ENCODE measurements at regions not wholly inside any gene's neighbourhood (a gene's known extent, or its start where the extent isn't known, plus 50 kb on each side); places are given as distances from the start of the nearest gene placed in this dataset.
A peak's percentile ranks its signal among the peaks of the same experiment; 100 is the strongest.
"Not testable (repeated sequence)": the region's sequence is repeated elsewhere in the genome, so short reads cannot be mapped to it uniquely, and the experiment has no call there.

DNA sequence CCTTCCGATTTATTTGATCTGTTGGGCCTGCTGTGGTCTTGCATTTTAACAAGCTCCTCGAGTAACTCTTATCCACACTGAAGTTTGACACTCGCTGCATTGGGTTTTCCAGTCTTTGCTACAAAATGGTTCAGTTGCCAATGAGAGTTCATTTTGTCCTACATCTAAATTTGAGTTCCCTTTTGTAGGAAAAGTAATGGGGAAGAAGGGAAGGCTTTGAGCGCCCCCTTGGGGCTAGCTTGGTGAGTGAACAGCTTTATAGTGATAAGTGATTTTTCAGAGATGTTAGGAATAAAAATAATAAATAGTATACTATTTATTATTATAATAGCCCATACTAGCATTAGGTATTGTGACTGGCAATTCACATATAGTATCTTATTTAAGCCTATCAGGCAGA, 89.9 kb upstream of the GNAQ start:
- peak; percentile 55 for DNase-seq

DNA sequence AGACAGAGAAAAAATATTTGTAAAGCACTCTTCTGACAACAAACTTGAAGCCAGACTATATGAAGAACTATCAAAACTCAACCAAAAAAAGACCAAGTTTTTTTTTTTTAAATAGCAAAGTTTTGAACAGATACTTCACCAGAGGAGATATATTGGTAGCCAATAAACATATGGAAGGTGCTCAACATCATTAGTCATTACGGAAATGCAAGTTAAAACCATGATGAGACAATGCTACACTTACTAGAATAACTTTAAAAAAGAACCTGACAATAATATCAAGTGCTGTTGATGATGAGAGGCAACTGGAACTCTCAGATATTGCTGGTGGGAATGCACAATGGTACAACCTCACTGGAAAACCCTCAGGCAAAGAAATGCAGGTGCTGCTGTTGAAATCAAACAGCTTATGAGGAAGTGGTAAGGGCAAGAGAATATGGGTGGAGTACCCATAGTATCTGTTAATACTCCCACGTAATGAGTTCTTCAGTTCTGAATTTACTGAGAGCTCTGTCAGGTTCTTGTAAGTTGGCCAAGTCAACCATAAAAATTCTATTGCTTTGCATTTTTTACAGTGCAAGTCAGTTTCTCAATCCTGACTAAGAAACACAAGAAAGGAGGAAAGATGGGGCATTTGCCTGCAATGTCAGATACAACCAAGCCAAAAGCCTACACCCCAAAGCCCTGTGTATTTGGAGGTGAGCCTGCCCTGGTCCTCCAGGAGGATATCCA, 87.3 kb upstream of the GNAQ start:
- DNase-seq: no peak

GRCh38 chr9:78115073-78115472, 83.5 kb upstream of the GNAQ start:
- no peak for DNase-seq

DNA sequence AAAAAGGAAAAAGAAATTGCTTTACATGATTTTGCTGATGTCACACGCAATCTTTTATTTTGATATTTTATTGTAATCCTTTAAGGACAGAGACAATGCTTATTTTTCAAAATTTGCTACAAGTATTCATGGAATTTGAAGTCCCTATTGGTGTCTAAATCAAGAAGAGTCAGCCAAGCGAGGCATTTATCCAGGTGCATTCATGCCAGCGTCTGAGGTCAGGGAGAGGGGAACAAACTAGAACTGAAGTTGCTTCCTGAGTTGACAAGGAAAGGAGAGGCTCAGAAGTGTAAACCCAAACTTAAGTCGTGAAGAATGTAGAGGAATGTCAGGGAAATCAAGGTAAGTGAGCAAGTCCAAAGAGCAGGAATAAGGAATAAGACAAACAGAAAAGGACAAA, 83.0 kb upstream of the GNAQ start:
- DNase-seq: no peak

DNA sequence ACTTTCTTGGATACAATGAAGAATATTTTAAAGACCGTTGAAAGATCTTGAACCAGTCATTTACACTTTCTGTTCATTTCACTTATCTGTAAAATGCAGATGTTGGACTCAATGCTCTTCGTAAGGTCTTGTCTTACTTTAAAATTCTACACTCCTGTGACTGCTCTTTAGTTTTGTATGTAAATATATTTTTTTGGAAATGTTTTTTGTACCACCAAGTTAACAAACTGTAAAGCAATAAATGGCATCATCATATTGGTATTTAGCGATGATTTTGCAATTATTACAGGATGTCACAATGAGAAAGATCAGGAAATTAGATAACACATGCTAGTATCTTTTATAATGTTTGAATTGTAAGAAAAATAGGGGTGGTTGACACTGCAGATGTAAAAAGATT, 80.8 kb upstream of the GNAQ start:
- DNase-seq: no peak

- no peak for DNase-seq
These were observed 80.4 kb upstream of the GNAQ start for GRCh38 chr9:78112004-78112403.

DNA sequence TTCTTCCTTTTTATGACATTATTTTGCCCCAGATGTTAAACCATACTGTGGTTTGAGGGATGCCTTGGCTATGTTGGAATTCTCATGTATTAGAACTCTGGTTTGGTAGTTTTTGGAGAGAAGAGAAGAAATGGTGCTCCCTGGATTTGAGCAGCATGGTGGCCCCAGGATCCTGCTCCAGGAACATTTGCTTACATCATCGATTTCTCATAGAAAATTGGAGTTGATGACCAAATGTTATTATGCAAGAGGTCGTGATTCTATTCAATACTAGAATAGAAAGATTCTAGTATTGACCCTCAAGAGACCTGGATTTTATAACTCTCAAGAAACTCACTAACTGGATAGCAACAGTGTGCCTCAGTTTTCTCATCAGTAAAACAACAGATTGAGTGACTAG, 77.5 kb upstream of the GNAQ start:
- no peak for DNase-seq

- DNase-seq: not testable (repeated sequence)
These were observed 75.0 kb upstream of the GNAQ start for GRCh38 chr9:78106586-78106985.

- no peak for DNase-seq
These were observed 72.4 kb upstream of the GNAQ start for GRCh38 chr9:78103971-78104433.

DNA sequence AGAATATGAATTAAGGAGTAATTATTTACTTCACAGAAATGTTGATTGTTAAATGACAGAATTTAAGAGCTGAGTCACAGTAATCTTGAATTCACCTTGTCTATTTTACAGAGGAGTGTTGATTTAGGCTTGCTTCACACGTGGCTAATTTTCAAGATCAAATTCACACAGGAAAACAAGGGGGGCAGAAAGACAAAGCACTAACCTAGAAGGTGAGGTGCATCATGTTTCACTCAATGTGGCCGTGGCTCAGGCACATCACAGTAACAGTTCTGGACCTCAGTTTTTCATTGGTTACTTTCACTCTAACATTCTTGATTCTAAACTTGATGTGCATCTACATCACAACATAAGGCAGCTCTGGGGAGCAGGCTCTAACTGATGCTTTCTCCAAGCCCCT, 69.6 kb upstream of the GNAQ start:
- DNase-seq: peak; percentile 38

- no peak for DNase-seq
These were observed 65.9 kb upstream of the GNAQ start for GRCh38 chr9:78097541-78097940.

DNA sequence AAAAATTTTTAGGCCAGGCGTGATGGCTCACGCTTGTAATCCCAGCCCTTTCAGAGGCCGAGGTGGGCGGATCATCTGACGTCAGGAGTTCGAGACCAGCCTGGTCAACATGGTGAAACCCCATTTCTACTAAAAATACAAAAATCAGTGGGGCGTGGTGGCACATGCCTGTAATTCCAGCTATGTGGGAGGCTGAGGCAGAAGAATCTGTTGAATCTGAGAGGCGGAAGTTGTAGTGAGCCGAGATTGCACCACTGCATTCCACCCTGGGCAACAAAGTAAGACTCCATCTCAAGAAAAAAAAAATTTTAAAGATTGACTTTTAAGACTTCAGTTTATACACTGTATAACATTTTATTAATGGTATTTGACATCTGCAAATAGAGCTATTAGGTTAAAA, 60.1 kb upstream of the GNAQ start:
- no peak for DNase-seq

DNA sequence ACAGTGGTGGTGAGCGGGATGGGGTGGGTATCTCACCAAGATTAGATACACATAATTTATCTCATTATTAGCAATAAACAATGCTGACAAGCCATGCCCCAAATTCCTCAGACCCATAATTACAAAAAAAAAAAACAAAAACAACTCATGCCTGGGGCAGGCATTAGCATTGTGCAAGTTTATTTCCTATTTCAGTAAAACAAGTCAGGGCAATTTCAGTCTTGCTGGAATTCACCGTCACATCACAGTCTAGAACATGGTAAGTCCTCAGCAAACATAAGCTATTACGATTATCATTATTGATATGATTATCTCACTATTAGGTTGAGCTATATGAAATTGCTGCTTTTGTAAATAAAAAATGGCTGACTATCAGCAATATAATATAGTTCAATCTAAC, 57.5 kb upstream of the GNAQ start:
- DNase-seq: no peak

- DNase-seq: not testable (repeated sequence)
These were observed 56.6 kb upstream of the GNAQ start for GRCh38 chr9:78088190-78088589.
